ENCODE measurements at regions not wholly inside any gene's neighbourhood (a gene's known extent, or its start where the extent isn't known, plus 50 kb on each side); places are given as distances from the start of the nearest gene placed in this dataset.

- no peak overlapping the region for H3K9ac ChIP-seq (ENCODE audit: low read depth, low read length)
- no TSS peak for BruUV-seq (replicated peaks)
- H2BK5ac ChIP-seq (ENCODE audit: low read depth, low read length, poor library complexity, severe bottlenecking) = no peak overlapping the region
- H2AK9ac ChIP-seq (replicated peaks; ENCODE audit: low read depth, low read length, poor library complexity) = no peak overlapping the region
- no peak overlapping the region for H2AK5ac ChIP-seq (ENCODE audit: low read depth, low read length)
- H4K8ac ChIP-seq (ENCODE audit: low read depth in 2 of 2, low read length in 2 of 2) = no peak overlapping the region
- DNase-seq (no peak), ATAC-seq (ENCODE audit: low read depth) (no peak)
- H2BK120ac ChIP-seq (ENCODE audit: low read depth, low read length) = no peak overlapping the region
- no peak overlapping the region for H3K14ac ChIP-seq (replicated peaks; ENCODE audit: low read depth, low read length)
- TF ChIP-seq, protein P1, sequence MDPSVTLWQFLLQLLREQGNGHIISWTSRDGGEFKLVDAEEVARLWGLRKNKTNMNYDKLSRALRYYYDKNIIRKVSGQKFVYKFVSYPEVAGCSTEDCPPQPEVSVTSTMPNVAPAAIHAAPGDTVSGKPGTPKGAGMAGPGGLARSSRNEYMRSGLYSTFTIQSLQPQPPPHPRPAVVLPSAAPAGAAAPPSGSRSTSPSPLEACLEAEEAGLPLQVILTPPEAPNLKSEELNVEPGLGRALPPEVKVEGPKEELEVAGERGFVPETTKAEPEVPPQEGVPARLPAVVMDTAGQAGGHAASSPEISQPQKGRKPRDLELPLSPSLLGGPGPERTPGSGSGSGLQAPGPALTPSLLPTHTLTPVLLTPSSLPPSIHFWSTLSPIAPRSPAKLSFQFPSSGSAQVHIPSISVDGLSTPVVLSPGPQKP (IDR thresholded peaks at IDR 0.05; ENCODE audit: borderline replicate concordance, low read depth, low read length) = no peak
- TF ChIP-seq RFX5 (IDR thresholded peaks at IDR 0.05; ENCODE audit: low read depth, low read length) = no peak
- TF ChIP-seq MXI1 (IDR thresholded peaks at IDR 0.05; ENCODE audit: borderline replicate concordance, low read depth, low read length) = no peak
- TF ChIP-seq SMC3 (IDR thresholded peaks at IDR 0.05; ENCODE audit: low read depth, low read length) = no peak
- TF ChIP-seq RAD21 (IDR thresholded peaks at IDR 0.05; ENCODE audit: low read length) = no peak
- TF ChIP-seq RCOR1 (IDR thresholded peaks at IDR 0.05; ENCODE audit: insufficient replicate concordance, low read length) = no peak
- H2BK15ac ChIP-seq (ENCODE audit: low read depth, low read length) = no peak overlapping the region
- no peaks in the 10 kb centered on the region for H3K79me1 ChIP-seq (ENCODE audit: low read depth in 1 of 2, low read length in 2 of 2)
- H3K27ac ChIP-seq (ENCODE audit: insufficient read depth, low read length) = no peak overlapping the region
- H4K91ac ChIP-seq (ENCODE audit: insufficient read depth, low read depth, low read length) = no peak overlapping the region
- no peaks in the 10 kb centered on the region for H3K9me3 ChIP-seq (ENCODE audit: control insufficient read depth, insufficient read depth, low read length)
- no peaks in the 10 kb centered on the region for H3K36me3 ChIP-seq (ENCODE audit: control insufficient read depth, insufficient read depth, low read length)
- H3K4ac ChIP-seq (ENCODE audit: low read depth, low read length) = no peak overlapping the region
- CTCF ChIA-PET = no interaction called here
- H3K23ac ChIP-seq (ENCODE audit: low read depth, low read length) = no peak overlapping the region
- dilution Hi-C loops (cut with HindIII; ENCODE audit: low sequenced_read_pairs, unreplicated experiment) = no loop called here
- no peak overlapping the region for H3K4me2 ChIP-seq (ENCODE audit: low read depth, low read length)
- POLR2A ChIA-PET (ENCODE audit: unreplicated experiment) = no interaction called here
- no peak overlapping the region for H3K56ac ChIP-seq (ENCODE audit: extremely low read depth, insufficient read depth, low read length)
- H3K4me1 ChIP-seq (ENCODE audit: control insufficient read depth, insufficient read depth, low read length) = no peaks in the 10 kb centered on the region
- no peak overlapping the region for H2AFZ ChIP-seq (replicated peaks; ENCODE audit: low read length, poor library complexity)
- H4K5ac ChIP-seq (ENCODE audit: low read depth, low read length) = no peak overlapping the region
- H3K27me3 ChIP-seq (ENCODE audit: control insufficient read depth, insufficient read depth, low read length) = no peaks in the 10 kb centered on the region
- H4K20me1 ChIP-seq (ENCODE audit: insufficient read depth, low read length) = no peaks in the 10 kb centered on the region
- H2BK20ac ChIP-seq (ENCODE audit: low read depth, low read length) = no peak overlapping the region
- H3K18ac ChIP-seq (ENCODE audit: low read depth, low read length) = no peak overlapping the region
- no CpG with 5 or more reads among the region's 1 CpG for WGBS, 2 experiments (ENCODE audit: extremely low coverage in 2 of 2, insufficient read length in 1 of 2)
- no peak overlapping the region for H3K4me3 ChIP-seq (ENCODE audit: insufficient read depth, low read depth, low read length)
- in situ Hi-C loops (cut with MboI; ENCODE audit: low sequenced_read_pairs) = no loop called here
- intact Hi-C loops (cut with micrococcal nuclease) = no loop called here
- H3K9me1 ChIP-seq (ENCODE audit: insufficient read depth, low read length) = no peaks in the 10 kb centered on the region
Measured at GRCh38 chr17:70295329-70295728, 126.0 kb downstream of the KCNJ2 start.

All from IMR-90 (cell line).